HG02943 (cell line): ENCODE measurements at regions not wholly inside any gene's neighbourhood (a gene's known extent, or its start where the extent isn't known, plus 50 kb on each side); places are given as distances from the start of the nearest gene placed in this dataset.
"Not testable (repeated sequence)": the region's sequence is repeated elsewhere in the genome, so short reads cannot be mapped to it uniquely, and the experiment has no call there.

Experiments used
- ATAC-seq: cut with Tn5 transposase; IDR thresholded peaks from one replicate; pipeline ENCODE4 v1.9.1; 2021; ENCODE audit warnings: mild to moderate bottlenecking, low read depth, moderate library complexity; ENCODE audit not compliant: unreplicated experiment

GRCh38 chr1:244156617-244157016 lies 105.5 kb downstream of the ZBTB18 start:
- not testable (repeated sequence) for ATAC-seq

GRCh38 chr1:244157731-244158438 lies 106.8 kb downstream of the ZBTB18 start:
- no peak for ATAC-seq

- no peak for ATAC-seq
Observed at GRCh38 chr1:244159646-244160045, 108.6 kb downstream of the ZBTB18 start.

GRCh38 chr1:244160455-244161235 lies 109.6 kb downstream of the ZBTB18 start:
- ATAC-seq, result no peak

- ATAC-seq, result no peak
Observed at GRCh38 chr1:244161236-244161510, 110.1 kb downstream of the ZBTB18 start.

GRCh38 chr1:244162786-244163530 lies 111.9 kb downstream of the ZBTB18 start:
- no peak for ATAC-seq

- no peak for ATAC-seq
Observed at GRCh38 chr1:244163861-244164510, 112.9 kb downstream of the ZBTB18 start.

GRCh38 chr1:244164511-244164890 lies 113.4 kb downstream of the ZBTB18 start:
- no peak for ATAC-seq

GRCh38 chr1:244165021-244165420 lies 113.9 kb downstream of the ZBTB18 start:
- ATAC-seq, result no peak

GRCh38 chr1:244165701-244166100 lies 114.6 kb downstream of the ZBTB18 start:
- no peak for ATAC-seq

GRCh38 chr1:244171241-244171985 lies 120.3 kb downstream of the ZBTB18 start:
- ATAC-seq, result no peak

GRCh38 chr1:244173240-244173639 lies 122.2 kb downstream of the ZBTB18 start:
- no peak for ATAC-seq

GRCh38 chr1:244173769-244174168 lies 122.7 kb downstream of the ZBTB18 start:
- ATAC-seq, result no peak

GRCh38 chr1:244174922-244175521 lies 123.9 kb downstream of the ZBTB18 start:
- ATAC-seq, result no peak

- ATAC-seq, result no peak
Observed at GRCh38 chr1:244176201-244176600, 125.1 kb downstream of the ZBTB18 start.

GRCh38 chr1:244180256-244180655 lies 129.2 kb downstream of the ZBTB18 start:
- ATAC-seq, result no peak

GRCh38 chr1:244181867-244182266 lies 130.8 kb downstream of the ZBTB18 start:
- ATAC-seq, result no peak

- ATAC-seq, result no peak
Observed at GRCh38 chr1:244183037-244183436, 132.0 kb downstream of the ZBTB18 start.

- no peak for ATAC-seq
Observed at GRCh38 chr1:244186372-244186771, 135.3 kb downstream of the ZBTB18 start.

- no peak for ATAC-seq
Observed at GRCh38 chr1:244187310-244187709, 136.2 kb downstream of the ZBTB18 start.
